ENCODE measurements at regions not wholly inside any gene's neighbourhood (a gene's known extent, or its start where the extent isn't known, plus 50 kb on each side); places are given as distances from the start of the nearest gene placed in this dataset.
"Not testable (repeated sequence)": the region's sequence is repeated elsewhere in the genome, so short reads cannot be mapped to it uniquely, and the experiment has no call there.

DNA sequence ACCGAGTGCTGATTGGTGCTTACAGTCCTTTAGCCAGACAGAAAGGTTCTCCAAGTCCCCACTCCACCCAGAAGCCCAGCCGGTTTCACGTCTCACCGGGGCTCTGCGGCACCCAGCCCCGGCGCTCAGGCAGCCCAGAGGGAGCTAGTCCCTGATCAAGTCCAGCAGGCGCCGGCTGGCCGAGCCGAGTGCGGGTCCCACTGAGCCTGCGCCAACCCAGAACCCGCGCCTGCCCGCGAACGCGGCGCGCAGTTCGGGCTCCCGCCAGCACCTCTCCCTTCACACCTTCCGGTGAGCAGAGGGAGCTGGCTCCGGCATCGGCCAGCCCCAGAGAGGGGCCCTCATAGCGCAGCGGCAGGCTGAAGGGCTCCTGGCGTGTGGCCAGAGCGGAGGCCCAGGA, 481.6 kb upstream of the CHD1 start:
- DNase-seq: not testable (repeated sequence)

GRCh38 chr5:99404764-99405302, 476.0 kb upstream of the CHD1 start:
- DNase-seq: not testable (repeated sequence)

DNA sequence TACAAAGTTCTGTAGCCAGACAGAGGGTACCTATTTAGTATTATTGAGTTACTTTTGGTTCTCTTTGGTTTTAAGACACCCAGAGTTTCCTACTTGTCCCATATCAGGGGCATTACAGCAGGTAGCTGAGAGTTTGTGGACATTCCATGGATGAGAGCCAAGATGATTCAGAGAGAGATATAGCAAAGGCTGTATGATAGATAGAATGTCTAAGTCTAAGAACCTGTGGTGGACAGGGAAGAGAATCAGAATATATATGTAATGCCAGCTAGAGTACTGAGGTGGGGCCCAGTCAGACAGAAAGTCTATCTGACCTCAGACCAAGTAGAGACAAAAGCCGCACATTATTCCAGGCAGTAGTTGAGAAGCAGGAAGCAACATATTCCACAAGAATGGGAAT, 471.8 kb upstream of the CHD1 start:
- not testable (repeated sequence) for DNase-seq

GRCh38 chr5:99398976-99399375, 470.2 kb upstream of the CHD1 start:
- DNase-seq: no peak

GRCh38 chr5:99386406-99387077, 457.7 kb upstream of the CHD1 start:
- no peak for DNase-seq

DNA sequence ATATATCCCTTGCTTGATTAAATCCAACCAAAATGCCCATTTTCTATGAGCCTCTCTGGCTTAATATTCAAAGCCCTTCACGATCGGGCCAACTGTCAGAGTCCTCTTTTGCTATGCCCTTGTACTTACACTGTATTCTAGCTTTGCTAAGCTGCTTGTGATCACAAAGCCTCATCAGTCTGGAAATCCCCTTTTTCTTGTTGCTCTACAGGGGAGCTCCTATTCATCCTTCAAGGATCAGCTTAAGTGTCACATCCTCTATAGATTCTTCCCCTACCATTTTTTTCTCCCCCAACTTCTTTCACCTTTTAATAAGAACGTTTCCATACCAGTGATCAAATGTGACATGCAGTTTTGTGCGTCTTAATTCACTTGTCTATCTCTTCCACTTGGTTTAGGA, 450.4 kb upstream of the CHD1 start:
- no peak for DNase-seq

DNA sequence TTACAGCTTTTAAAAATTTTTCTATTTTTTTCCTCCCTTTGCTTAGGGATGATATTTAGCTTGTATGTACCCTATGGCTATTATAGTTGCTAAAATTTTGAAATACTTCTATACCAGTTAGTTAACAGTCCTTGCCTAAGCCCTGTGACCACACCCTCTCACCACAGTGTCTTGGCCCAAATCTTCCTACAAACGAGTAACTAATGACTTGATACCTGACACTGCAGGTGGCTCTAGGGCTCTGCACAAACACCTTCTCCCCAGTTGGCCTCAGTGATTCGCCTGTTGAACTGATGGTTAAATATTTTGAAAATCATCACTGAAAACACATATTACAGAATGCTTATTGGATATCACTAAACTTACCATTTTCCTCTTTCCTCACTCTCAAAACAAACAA, 449.6 kb upstream of the CHD1 start:
- no peak for DNase-seq

DNA sequence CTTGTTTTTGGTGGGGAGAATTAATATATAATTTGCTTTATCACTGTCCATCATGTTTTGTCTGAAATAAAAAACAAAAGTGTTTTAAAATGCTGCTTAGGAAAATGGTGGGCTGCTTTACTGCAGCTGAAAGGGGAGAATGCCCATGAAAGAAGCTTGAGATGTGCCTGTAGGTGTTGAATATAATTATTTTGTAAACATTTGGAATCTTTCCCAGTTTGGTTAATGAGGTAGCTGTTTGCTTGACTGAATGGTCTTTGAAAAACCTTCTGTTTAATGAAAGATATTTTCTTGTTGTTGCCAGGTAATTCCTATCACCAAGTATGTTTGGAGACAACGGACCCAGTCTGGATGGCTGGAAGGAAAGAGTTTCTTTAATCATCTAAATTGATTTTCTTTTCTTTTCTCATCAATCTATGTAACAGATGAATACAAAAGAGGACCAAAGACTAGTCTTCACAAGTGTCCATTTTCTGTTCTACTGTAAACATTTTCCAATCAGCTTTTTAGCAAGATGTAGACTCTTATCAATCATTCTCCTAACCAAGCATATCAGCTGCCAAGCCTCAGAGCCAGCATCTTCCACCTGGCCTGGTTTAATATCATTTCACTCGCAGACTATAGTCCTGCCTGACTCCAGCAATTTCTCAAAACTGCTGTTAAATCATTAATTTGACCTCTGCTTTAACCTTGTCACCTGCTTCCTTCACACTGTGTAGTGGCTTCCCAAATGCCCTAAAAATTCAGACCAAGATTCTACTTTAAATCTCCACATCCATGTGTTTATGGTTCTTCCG, 441.2 kb upstream of the CHD1 start:
- no peak for DNase-seq

DNA sequence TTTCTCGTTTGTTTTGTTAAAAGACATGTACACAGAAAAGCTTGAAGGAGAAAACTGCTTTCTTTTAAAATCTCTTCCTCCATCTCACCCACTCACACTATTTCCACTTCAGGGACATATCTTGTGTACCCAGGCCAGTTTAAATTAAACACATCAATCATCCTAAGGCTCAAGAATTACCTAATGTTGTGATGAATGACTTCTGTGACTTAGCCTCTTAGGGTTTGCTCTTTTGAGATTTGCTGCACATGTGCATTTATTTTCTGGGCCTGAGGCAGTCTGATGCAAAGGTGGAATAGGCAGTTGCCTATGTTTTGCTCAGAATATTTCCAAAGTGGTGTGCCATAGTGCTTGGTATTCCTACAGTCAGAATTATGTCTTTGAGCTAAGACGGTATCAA, 439.9 kb upstream of the CHD1 start:
- no peak for DNase-seq

- DNase-seq: no peak
Observed at GRCh38 chr5:99355881-99356280, 427.1 kb upstream of the CHD1 start.

DNA sequence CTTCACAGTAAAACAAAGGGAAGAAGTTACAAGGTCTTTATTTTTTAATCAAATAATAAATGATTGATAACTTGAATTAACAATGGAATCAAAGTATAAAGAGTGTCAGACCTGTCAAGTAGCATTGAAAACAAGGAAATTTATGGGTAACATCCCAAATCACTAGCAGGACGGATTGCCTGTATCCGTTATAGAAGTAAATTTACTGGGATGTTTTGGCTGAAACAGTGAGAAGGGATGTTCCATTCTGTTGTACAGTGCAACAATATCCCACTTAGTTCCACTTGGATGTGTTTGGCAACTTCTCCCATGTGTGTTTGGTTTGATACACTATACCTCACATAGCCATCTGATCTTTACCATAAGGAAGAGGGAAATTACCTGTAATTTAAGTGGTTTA, 421.0 kb upstream of the CHD1 start:
- DNase-seq: no peak

DNA sequence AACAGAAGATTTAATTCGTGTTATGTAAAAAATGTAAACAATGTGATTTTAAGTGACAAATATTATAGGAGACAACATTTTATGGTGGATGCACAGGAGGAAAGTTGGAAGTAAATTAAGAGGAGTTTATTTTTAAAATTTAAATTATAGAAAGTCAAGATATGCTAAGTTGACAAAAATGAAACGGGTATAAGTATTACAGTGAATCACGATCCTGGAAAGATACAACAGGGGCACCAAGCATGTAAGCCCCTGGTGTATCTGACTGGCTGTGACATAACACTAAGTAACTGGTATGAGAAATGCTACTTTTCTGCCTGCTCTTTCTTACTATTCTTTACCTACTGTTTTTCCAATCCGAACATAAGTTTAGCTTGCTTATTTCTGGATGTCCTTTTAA, 419.8 kb upstream of the CHD1 start:
- DNase-seq: no peak

DNA sequence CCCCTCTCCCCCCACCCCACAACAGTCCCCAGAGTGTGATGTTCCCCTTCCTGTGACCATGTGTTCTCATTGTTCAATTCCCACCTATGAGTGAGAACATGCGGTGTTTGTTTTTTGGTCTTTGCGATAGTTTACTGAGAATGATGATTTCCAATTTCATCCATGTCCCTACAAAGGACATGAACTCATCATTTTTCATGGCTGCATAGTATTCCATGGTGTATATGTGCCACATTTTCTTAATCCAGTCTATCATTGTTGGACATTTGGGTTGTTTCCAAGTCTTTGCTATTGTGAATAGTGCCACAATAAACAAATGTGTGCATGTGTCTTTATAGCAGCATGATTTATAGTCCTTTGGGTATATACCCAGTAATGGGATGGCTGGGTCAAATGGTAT, 411.0 kb upstream of the CHD1 start:
- not testable (repeated sequence) for DNase-seq

GRCh38 chr5:99334936-99335335, 406.1 kb upstream of the CHD1 start:
- DNase-seq: no peak

DNA sequence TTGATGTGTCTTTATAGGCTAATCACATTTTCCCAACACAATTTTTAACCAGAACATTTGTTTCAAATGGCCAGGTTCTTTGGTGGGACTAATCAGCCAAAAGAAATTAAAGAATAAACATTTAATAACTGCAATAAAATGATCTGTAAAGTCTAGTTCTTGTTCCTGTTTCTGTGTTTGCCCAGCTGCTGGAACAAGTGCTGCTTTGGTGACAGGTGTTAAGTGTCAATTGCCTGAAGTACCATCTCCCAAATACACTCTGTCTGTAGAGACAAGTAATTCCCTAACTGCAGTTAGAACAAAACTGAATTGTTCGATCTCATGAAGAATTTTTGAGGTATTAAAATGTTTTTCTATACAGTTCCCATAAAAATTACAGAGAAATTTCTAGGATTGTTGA, 402.3 kb upstream of the CHD1 start:
- DNase-seq: no peak

GRCh38 chr5:99320436-99320835, 391.6 kb upstream of the CHD1 start:
- no peak for DNase-seq

- DNase-seq: no peak
Observed at GRCh38 chr5:99317136-99317535, 388.3 kb upstream of the CHD1 start.

DNA sequence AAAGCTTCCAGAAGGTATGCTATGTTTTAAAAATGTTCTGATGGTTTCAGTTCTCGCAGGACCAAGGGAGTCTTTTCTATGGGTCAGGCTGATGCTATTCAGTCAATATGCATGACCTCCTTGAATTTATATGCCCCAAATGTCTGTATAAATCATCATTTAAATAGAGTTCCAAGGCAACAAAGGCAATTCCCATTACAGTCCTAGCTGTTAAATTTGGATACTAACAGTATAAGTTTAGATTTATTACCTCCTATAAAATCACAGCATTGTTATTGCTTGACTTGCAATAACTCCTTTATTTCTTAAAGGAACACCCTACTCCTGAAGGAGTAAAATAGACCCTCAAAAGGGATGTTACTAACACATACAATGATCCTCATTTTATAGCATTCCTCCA, 387.7 kb upstream of the CHD1 start:
- no peak for DNase-seq

DNA sequence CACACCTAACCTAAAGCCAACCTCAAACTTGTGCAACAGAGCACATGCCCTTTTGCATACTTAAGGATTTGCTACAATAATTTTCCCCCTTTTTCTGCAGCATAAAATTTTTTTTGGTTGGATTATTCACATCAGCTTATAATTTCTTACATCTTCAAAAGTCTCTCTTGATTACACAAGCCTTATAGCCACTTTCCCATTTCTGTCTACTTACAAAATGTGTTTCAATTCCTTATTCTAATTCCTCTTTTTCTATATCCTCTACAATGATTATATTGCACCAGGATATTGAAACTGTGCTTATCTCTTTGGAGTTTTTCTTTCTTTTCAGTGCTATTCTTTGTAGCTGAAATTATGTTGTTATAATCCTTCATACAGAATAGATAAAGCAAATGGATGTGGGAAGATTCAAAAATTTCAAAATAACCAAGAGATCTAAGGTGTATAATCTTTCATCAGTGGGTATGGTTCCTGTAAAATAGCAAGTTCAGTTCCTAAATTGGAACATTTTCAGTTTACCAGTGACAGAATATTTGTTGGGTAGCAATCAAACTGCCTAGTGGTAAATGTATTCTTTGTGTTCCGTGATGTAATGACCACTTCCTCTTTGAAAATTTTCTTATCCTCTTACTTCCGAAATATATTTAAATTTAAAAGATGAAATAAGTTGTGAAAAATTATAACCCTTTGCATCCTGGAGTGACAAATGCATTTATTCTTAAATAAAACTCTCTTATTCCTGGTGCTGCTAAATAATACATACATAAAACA, 386.8 kb upstream of the CHD1 start:
- no peak for DNase-seq

- no peak for DNase-seq
Observed at GRCh38 chr5:99314721-99315120, 385.9 kb upstream of the CHD1 start.

- no peak for DNase-seq
Observed at GRCh38 chr5:99308131-99308530, 379.3 kb upstream of the CHD1 start.

GRCh38 chr5:99305045-99305580, 376.3 kb upstream of the CHD1 start:
- DNase-seq: no peak

GRCh38 chr5:99285606-99286005, 356.8 kb upstream of the CHD1 start:
- DNase-seq: no peak

Data from activated CD8-positive, alpha-beta memory T cell treated with anti-CD3 and anti-CD28 coated beads, Interleukin-2, amount 50 U/mL, for 4 hours (primary cell).